Upper lobe of right lung (tissue), 1 donor: ENCODE measurements at regions not wholly inside any gene's neighbourhood (a gene's known extent, or its start where the extent isn't known, plus 50 kb on each side); places are given as distances from the start of the nearest gene placed in this dataset.

Source experiments
- ATAC-seq: fragments of 200-7000 bp; cut with Tn5 transposase; one replicate; pipeline ENCODE4 v1.9.1; 2020; ENCODE audit warnings: mild to moderate bottlenecking, moderate library complexity
- DNase-seq: peaks from one replicate; pipeline ENCODE4 v3.0.0-alpha.2; 2020
- H3K27ac ChIP-seq: fragments of 200-600 bp; one replicate; pipeline ENCODE4 v1.8.0; 2022
- H3K27me3 ChIP-seq: fragments of 200-600 bp; one replicate; pipeline ENCODE4 v1.8.0; 2022; ENCODE audit warnings: mild to moderate bottlenecking
- H3K36me3 ChIP-seq: fragments of 200-600 bp; one replicate; pipeline ENCODE4 v1.8.0; 2022
- H3K4me1 ChIP-seq: fragments of 200-600 bp; one replicate; pipeline ENCODE4 v1.8.0; 2022
- H3K4me3 ChIP-seq: fragments of 200-600 bp; one replicate; pipeline ENCODE4 v1.8.0; 2022; ENCODE audit warnings: mild to moderate bottlenecking
- H3K9me3 ChIP-seq: fragments of 200-600 bp; one replicate; pipeline ENCODE4 v1.8.0; 2022
- intact Hi-C: fragments of 100-400 bp; cut with DNase I; formaldehyde crosslinking; loops from one replicate; pipeline ENCODE4 v1.11.0; 2022
- TF ChIP-seq, protein P1 (sequence below): fragments of 200-600 bp; IDR thresholded peaks from one replicate; pipeline ENCODE4 v1.8.0; 2022; ENCODE audit warnings: antibody characterized with exemption
- donor health status: DM: no; HTN: yes; CAD: no; lungs with severe emphysema.

DNA sequence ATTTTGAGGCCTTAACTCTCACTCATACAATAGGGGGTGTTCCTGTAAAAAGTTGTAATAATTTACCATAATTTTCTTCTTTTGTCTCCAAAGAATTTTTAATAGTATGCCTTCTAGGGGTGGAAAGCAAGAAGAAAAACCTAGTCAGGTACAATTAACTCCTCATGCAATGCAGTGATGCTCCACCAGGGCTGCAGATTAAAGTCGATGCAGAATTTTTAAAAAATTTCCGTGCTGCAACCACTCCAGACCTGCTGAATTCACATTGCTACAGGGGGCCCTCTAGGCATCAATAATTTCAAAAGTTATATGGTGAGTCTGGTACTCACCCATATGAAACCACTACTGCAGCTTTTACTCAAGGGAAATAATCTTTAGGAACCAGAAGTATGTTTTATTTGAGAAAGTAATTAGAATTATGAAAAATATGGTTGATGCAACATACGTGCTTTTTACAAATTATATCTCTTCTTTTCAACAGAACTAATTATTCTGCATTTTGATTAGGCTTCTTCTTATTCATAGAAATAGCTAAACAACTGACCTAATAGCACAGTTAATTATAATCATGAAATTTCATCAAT, 353.2 kb downstream of the BCAT1 start:
- H3K36me3 ChIP-seq, result no peaks in the 10 kb centered on the region
- ATAC-seq (no peak), DNase-seq (no peak)
- no peak overlapping the region for H3K27ac ChIP-seq
- no peaks in the 10 kb centered on the region for H3K27me3 ChIP-seq
- H3K4me3 ChIP-seq, result no peak overlapping the region
- H3K4me1 ChIP-seq, result no peaks in the 10 kb centered on the region
- intact Hi-C loops, result no loop called here
- no peaks in the 10 kb centered on the region for H3K9me3 ChIP-seq
- TF ChIP-seq, protein P1, sequence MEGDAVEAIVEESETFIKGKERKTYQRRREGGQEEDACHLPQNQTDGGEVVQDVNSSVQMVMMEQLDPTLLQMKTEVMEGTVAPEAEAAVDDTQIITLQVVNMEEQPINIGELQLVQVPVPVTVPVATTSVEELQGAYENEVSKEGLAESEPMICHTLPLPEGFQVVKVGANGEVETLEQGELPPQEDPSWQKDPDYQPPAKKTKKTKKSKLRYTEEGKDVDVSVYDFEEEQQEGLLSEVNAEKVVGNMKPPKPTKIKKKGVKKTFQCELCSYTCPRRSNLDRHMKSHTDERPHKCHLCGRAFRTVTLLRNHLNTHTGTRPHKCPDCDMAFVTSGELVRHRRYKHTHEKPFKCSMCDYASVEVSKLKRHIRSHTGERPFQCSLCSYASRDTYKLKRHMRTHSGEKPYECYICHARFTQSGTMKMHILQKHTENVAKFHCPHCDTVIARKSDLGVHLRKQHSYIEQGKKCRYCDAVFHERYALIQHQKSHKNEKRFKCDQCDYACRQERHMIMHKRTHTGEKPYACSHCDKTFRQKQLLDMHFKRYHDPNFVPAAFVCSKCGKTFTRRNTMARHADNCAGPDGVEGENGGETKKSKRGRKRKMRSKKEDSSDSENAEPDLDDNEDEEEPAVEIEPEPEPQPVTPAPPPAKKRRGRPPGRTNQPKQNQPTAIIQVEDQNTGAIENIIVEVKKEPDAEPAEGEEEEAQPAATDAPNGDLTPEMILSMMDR, result peak; percentile 9

DNA sequence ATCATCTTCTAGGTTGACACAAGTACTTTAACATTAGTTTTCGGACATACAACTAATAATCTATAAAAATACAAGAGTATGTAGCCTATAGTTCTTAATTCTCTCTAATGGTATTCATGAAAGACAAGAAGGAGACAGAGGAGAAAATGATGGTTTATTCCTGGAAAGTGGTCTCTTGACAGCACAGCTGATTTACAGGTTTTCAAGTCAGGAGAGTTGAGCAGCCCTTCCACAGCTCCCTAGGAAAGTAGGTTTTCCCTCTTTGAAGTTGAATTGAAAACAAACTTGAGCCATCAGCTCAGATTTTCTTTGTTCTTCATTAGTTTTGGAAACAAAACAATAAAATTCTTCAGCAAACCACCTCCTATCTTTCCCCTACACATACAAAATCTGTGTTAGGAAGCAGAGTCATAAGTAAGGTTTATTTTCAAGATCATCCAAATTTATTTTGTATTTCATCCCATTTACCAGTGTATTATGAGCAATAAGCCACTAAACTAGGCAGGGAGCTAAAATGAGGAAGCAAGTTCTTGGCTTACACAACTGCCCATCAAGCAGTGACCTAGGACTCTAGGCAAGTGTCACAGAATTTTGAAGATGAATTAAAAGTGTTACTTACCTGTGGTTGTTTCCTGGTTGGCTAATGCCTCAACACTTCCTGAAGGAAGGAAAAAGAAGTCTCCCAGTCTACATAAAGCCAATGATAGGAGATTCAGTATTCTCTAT, 357.0 kb downstream of the BCAT1 start:
- intact Hi-C loops, result no loop called here
- Histone ChIP-seq H3K27ac (no peak overlapping the region), H3K4me3 (no peak overlapping the region), H3K9me3 (no peaks in the 10 kb centered on the region), H3K27me3 (no peaks in the 10 kb centered on the region), H3K36me3 (no peaks in the 10 kb centered on the region), H3K4me1 (no peaks in the 10 kb centered on the region)
- ATAC-seq (peak; percentile 61), DNase-seq (no peak)
- TF ChIP-seq, protein P1, result no peak

DNA sequence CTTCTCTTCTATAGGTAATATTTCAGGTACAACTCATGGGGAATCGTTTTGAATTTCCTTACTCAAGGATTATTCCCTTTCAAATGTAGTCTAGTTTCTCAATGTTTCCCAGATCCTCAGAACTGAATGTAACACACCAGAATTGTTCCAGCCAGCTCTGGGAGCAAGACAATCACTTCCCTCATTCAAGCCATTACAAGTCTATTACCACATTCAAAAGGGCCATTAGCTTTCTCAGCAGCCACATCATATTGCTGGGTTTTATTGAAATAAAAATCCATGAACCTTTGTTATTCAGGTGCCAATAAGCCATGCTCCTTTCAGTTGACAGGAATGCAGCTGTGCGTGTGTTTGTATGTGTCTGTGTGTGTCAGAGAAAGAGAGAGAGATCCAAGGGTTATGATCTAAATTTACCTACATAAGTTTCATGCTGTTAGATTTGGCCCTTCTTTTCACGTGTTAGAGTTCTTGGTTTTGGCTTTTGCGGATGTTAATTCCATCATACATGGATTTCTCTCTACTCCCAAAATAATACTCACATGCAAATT, 357.7 kb downstream of the BCAT1 start:
- intact Hi-C loops, result no loop called here
- Histone ChIP-seq H3K9me3 (no peaks in the 10 kb centered on the region), H3K36me3 (no peaks in the 10 kb centered on the region), H3K4me3 (no peak overlapping the region), H3K27me3 (no peaks in the 10 kb centered on the region), H3K4me1 (no peaks in the 10 kb centered on the region), H3K27ac (no peak overlapping the region)
- DNase-seq (no peak), ATAC-seq (no peak)
- TF ChIP-seq, protein P1, result no peak

DNA sequence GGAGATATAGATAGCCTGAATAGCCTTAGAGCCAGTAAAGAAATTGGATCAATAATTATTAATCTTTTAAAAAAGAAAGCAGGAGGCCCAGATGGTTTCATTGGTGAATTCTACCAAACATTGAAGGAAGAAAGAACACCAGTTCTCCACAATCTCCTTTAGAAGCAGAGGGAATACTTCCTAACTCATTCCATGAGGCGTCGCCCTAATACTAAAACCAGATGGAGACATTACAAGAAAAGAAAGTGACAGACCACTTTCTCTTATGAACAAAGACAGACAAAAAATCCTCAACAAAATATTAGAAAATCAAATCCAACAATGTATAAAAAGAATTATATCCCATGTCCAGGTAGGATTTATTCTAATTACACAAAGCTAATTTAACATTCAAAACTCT, 362.6 kb downstream of the BCAT1 start:
- intact Hi-C loops, result no loop called here
- H3K4me1 ChIP-seq, result no peaks in the 10 kb centered on the region

DNA sequence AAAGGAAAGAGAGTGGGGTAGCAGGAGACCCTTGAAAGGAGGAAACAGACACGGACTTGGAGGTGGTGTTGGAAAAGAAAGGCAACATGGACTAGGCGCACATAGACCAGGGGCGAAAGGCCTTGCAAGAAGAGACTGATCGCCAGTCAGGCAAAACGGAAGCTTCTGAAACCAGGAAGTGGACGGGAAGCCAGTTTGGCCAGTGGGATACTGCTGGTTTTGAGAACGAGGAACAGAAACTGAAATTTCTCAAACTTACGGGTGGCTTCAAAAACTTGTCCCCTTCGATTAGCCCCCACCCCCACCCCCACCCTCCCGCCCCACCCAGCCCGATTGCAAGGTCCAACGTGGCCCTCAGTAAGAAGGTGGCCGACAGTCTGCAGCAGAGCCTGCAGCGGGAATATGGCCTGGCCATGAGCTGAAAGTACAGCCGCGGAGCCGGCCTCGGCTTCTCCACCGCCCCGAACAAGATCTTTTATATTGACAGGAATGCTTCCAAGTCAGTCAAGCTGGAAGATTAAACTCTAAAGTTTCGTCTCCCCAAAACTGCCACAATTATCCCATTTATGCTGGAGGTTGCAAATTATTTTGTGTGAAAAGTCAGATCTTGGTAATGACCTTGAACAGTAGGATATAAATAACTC, 364.7 kb downstream of the BCAT1 start:
- ATAC-seq (peak; percentile 55), DNase-seq (no peak)
- intact Hi-C loops, result no loop called here
- no peaks in the 10 kb centered on the region for H3K27me3 ChIP-seq
- peaks cover 8% of the 10 kb centered on the region for H3K9me3 ChIP-seq
- H3K4me3 ChIP-seq, result no peak overlapping the region
- TF ChIP-seq, protein P1, result no peak
- no peak overlapping the region for H3K27ac ChIP-seq
- H3K4me1 ChIP-seq, result no peaks in the 10 kb centered on the region
- H3K36me3 ChIP-seq, result no peaks in the 10 kb centered on the region

More for the DNA sequence above, 362.6 kb downstream of the BCAT1 start:
- Histone ChIP-seq H3K9me3 (no peaks in the 10 kb centered on the region), H3K36me3 (no peaks in the 10 kb centered on the region), H3K4me3 (no peak overlapping the region), H3K27me3 (no peaks in the 10 kb centered on the region), H3K27ac (no peak overlapping the region)
- TF ChIP-seq, protein P1, result no peak
- no peak for DNase-seq
- no peak for ATAC-seq
